Keratinocyte (primary cell): ENCODE measurements at regions not wholly inside any gene's neighbourhood (a gene's known extent, or its start where the extent isn't known, plus 50 kb on each side); places are given as distances from the start of the nearest gene placed in this dataset.

Source experiments
- DNase-seq: peaks from one replicate; pipeline ENCODE4 v3.0.0-alpha.2; 2011; ENCODE audit warnings: low read depth, missing footprints, low spot score
- FAIRE-seq: peaks from 2 replicates; lab custom pipeline; 2011; peaks lifted over from hg19 to GRCh38; lab: Jason Lieb, UNC
- H2AFZ ChIP-seq: 2 replicates; pipeline ENCODE4 v1.6.0; 2012; ENCODE audit warnings: low read length, control low read depth, inconsistent platforms; ENCODE audit not compliant: control insufficient read depth
- H3K27ac ChIP-seq: 2 replicates; pipeline ENCODE4 v1.5.1; 2011; ENCODE audit warnings: low read length; ENCODE audit not compliant: control insufficient read depth, insufficient read depth
- H3K27me3 ChIP-seq: 3 replicates; pipeline ENCODE4 v1.6.0; 2011; ENCODE audit warnings: low read length; ENCODE audit not compliant: control insufficient read depth, insufficient read depth; ENCODE audit errors: extremely low read depth
- H3K36me3 ChIP-seq, 2 experiments: 2 replicates in 1 of 2; 3 replicates in 1 of 2; pipeline ENCODE4 v1.5.1; 2011; ENCODE audit warnings: low read length in 2 of 2, mild to moderate bottlenecking in 1 of 2; ENCODE audit not compliant: control insufficient read depth in 2 of 2, insufficient read depth in 2 of 2; ENCODE audit errors: extremely low read depth in 1 of 2
- H3K4me1 ChIP-seq: 3 replicates; pipeline ENCODE4 v1.5.1; 2011; ENCODE audit warnings: low read length; ENCODE audit not compliant: control insufficient read depth, insufficient read depth; ENCODE audit errors: extremely low read depth
- H3K4me2 ChIP-seq: 3 replicates; pipeline ENCODE4 v1.6.0; 2011; ENCODE audit warnings: low read depth, low read length; ENCODE audit not compliant: control insufficient read depth, insufficient read depth; ENCODE audit errors: extremely low read depth
- H3K4me3 ChIP-seq, 3 experiments: fragments of 200-600 bp in 1 of 3; sonication (generic) in 1 of 3; 2 replicates in 2 of 3; 3 replicates in 1 of 3; pipeline ENCODE4 v1.5.1; 2011 to 2016; ENCODE audit warnings: low read length in 3 of 3, mild to moderate bottlenecking in 3 of 3, control low read depth in 2 of 3, inconsistent platforms in 1 of 3, low read depth in 1 of 3, mixed read lengths in 1 of 3, mixed run types in 1 of 3, moderate library complexity in 1 of 3; ENCODE audit not compliant: control insufficient read depth in 2 of 3, insufficient read depth in 2 of 3; ENCODE audit errors: extremely low read depth in 1 of 3
- H3K79me2 ChIP-seq: 2 replicates; pipeline ENCODE4 v1.6.0; 2012; ENCODE audit warnings: low read length; ENCODE audit not compliant: control insufficient read depth, insufficient read depth
- H3K9ac ChIP-seq: 3 replicates; pipeline ENCODE4 v1.6.0; 2011; ENCODE audit warnings: low read length; ENCODE audit not compliant: control insufficient read depth, insufficient read depth; ENCODE audit errors: extremely low read depth
- H3K9me1 ChIP-seq: 3 replicates; pipeline ENCODE4 v1.6.0; 2011; ENCODE audit warnings: low read length; ENCODE audit not compliant: control insufficient read depth, insufficient read depth; ENCODE audit errors: extremely low read depth
- H3K9me3 ChIP-seq: 2 replicates; pipeline ENCODE4 v1.5.1; 2012; ENCODE audit warnings: low read depth, low read length; ENCODE audit not compliant: control insufficient read depth
- H4K20me1 ChIP-seq: 3 replicates; pipeline ENCODE4 v1.6.0; 2011; ENCODE audit warnings: low read length; ENCODE audit not compliant: control insufficient read depth, insufficient read depth; ENCODE audit errors: extremely low read depth
- CTCF ChIP-seq, 3 experiments: IDR thresholded peaks in 1 of 3; conservative IDR thresholded peaks in 1 of 3; optimal IDR thresholded peaks in 1 of 3; 2 replicates in 2 of 3; 3 replicates in 1 of 3; pipeline versions ENCODE3 to v1.5.1; 2011; ENCODE audit warnings: low read length in 3 of 3, mild to moderate bottlenecking in 3 of 3, moderate library complexity in 2 of 3, control low read depth in 1 of 3, inconsistent platforms in 1 of 3; ENCODE audit not compliant: insufficient read depth in 2 of 3; ENCODE audit errors: extremely low read depth in 1 of 3
- EZH2 ChIP-seq: IDR thresholded peaks from one replicate; pipeline ENCODE4 v1.6.1; 2012; ENCODE audit warnings: inconsistent platforms, mild to moderate bottlenecking, low read length, moderate library complexity
- dilution Hi-C: fragments of 300-500 bp; cut with MboI; formaldehyde crosslinking; loops from one replicate; pipeline ENCODE4 v1.7.0; 2020; ENCODE audit warnings: low sequenced_read_pairs; ENCODE audit not compliant: extremely low pct_ligation_motif_present

- H2AFZ ChIP-seq, result no peak overlapping the region
These were observed 191.8 kb upstream of the CXCL12 start for GRCh38 chr10:44576702-44577191.

GRCh38 chr10:44577533-44577932, 192.6 kb upstream of the CXCL12 start:
- no peaks in the 10 kb centered on the region for H3K36me3 ChIP-seq
- no peaks in the 10 kb centered on the region for H3K4me1 ChIP-seq
- H3K9me3 ChIP-seq, result peaks cover 7% of the 10 kb centered on the region
- dilution Hi-C loops, result no loop called here
- TF ChIP-seq CTCF (optimal IDR thresholded peaks at IDR 0.05 in 1 of 3, IDR thresholded peaks at IDR 0.05 in 1 of 3, conservative IDR thresholded peaks at IDR 0.05 in 1 of 3; ENCODE audit: extremely low read depth in 1 of 3, insufficient read depth in 2 of 3, low read length in 3 of 3) (no peak), EZH2 (no peak)
- FAIRE-seq (no peak), DNase-seq (no peak)
- H3K27ac ChIP-seq, result no peak overlapping the region
- no peak overlapping the region for H3K4me3 ChIP-seq
- no peak overlapping the region for H2AFZ ChIP-seq
- H3K79me2 ChIP-seq, result no peaks in the 10 kb centered on the region
- H3K9me1 ChIP-seq, result no peaks in the 10 kb centered on the region
- H3K4me2 ChIP-seq, result no peak overlapping the region
- no peaks in the 10 kb centered on the region for H4K20me1 ChIP-seq
- H3K9ac ChIP-seq, result no peak overlapping the region
- no peaks in the 10 kb centered on the region for H3K27me3 ChIP-seq

More at GRCh38 chr10:44576702-44577191, 191.8 kb upstream of the CXCL12 start:
- Histone ChIP-seq H3K9ac (no peak overlapping the region), H3K79me2 (no peaks in the 10 kb centered on the region), H3K4me2 (no peak overlapping the region), H3K4me1 (no peaks in the 10 kb centered on the region), H3K9me1 (no peaks in the 10 kb centered on the region), H3K4me3 (no peak overlapping the region), H3K36me3 (no peaks in the 10 kb centered on the region), H3K27me3 (no peaks in the 10 kb centered on the region), H4K20me1 (no peaks in the 10 kb centered on the region), H3K27ac (no peak overlapping the region), H3K9me3 (peaks cover 7% of the 10 kb centered on the region)
- dilution Hi-C loops, result no loop called here
- FAIRE-seq (no peak), DNase-seq (no peak)
- TF ChIP-seq EZH2, result no peak
- TF ChIP-seq CTCF (optimal IDR thresholded peaks at IDR 0.05 in 1 of 3, IDR thresholded peaks at IDR 0.05 in 1 of 3, conservative IDR thresholded peaks at IDR 0.05 in 1 of 3; ENCODE audit: extremely low read depth in 1 of 3, insufficient read depth in 2 of 3, low read length in 3 of 3), result no peak
